Left lung (tissue), 4 donors: ENCODE measurements at regions not wholly inside any gene's neighbourhood (a gene's known extent, or its start where the extent isn't known, plus 50 kb on each side); places are given as distances from the start of the nearest gene placed in this dataset.

Experiments
- ATAC-seq: fragments of 200-7000 bp; cut with Tn5 transposase; one replicate; pipeline ENCODE4 v1.9.1; 2020; ENCODE audit warnings: moderate library complexity
- DNase-seq, 4 donors: peaks; one replicate each; pipeline ENCODE4 v3.0.0-alpha.2; 2013 to 2020
- H3K27ac ChIP-seq, 2 donors: fragments of 200-600 bp; sonication (generic) in 1 of 2; one replicate each; pipeline versions ENCODE4 v1.5.0 to v1.8.0; 2020 to 2021
- H3K27me3 ChIP-seq, 2 donors: fragments of 200-600 bp; sonication (generic) in 1 of 2; one replicate each; pipeline versions ENCODE4 v1.5.0 to v1.8.0; 2020 to 2021
- H3K36me3 ChIP-seq, 2 donors: fragments of 200-600 bp; sonication (generic) in 1 of 2; one replicate each; pipeline versions ENCODE4 v1.5.0 to v1.8.0; 2020 to 2021
- H3K4me1 ChIP-seq, 2 donors: fragments of 200-600 bp; one replicate each; pipeline ENCODE4 v1.8.0; 2021
- H3K4me3 ChIP-seq, 2 donors: fragments of 200-600 bp; sonication (generic) in 1 of 2; one replicate each; pipeline versions ENCODE4 v1.5.0 to v1.8.0; 2020 to 2021; ENCODE audit warnings: mild to moderate bottlenecking in 1 of 2
- H3K9me3 ChIP-seq, 2 donors: fragments of 200-600 bp; sonication (generic) in 1 of 2; one replicate each; pipeline versions ENCODE4 v1.5.0 to v1.8.0; 2020 to 2021
- CTCF ChIP-seq, 2 donors: fragments of 200-600 bp; sonication (generic) in 1 of 2; IDR thresholded peaks; one replicate each; pipeline versions ENCODE4 v1.5.0 to v1.8.0; 2021; ENCODE audit warnings: antibody characterized with exemption in 2 of 2
- intact Hi-C, 2 donors: fragments of 100-400 bp; cut with DNase I; formaldehyde crosslinking; loops; one replicate each; pipeline versions ENCODE4 v1.11.2 to v1.14.2; 2022
- donor health status: DM: no; HTN: yes; CAD: no.
- donor health status: DM: no; HTN: no; CAD: no.

GRCh38 chr2:100222844-100223243, 80.5 kb upstream of the AFF3 start:
- ATAC-seq = peak; percentile 94
- Histone ChIP-seq H3K4me1 (no peaks in the 10 kb centered on the region), H3K4me3 (no peak overlapping the region), H3K27me3 (no peaks in the 10 kb centered on the region), H3K9me3 (no peaks in the 10 kb centered on the region), H3K36me3 (no peaks in the 10 kb centered on the region), H3K27ac (no peak overlapping the region)
- intact Hi-C loops = no loop called here
- TF ChIP-seq CTCF (IDR thresholded peaks at IDR 0.05) = no peak
- peak in 1 of 4 donors; percentile 61 for DNase-seq

- ATAC-seq (no peak), DNase-seq (no peak)
- no peak for TF ChIP-seq CTCF (IDR thresholded peaks at IDR 0.05)
- peaks cover 0 to 16% of the 10 kb centered on the region in 2 donors for H3K4me1 ChIP-seq
- no peaks in the 10 kb centered on the region for H3K36me3 ChIP-seq
- no peak overlapping the region for H3K4me3 ChIP-seq
- H3K9me3 ChIP-seq = no peaks in the 10 kb centered on the region
- intact Hi-C loops = no loop called here
- no peaks in the 10 kb centered on the region for H3K27me3 ChIP-seq
- no peak overlapping the region for H3K27ac ChIP-seq
Observed at GRCh38 chr2:100218552-100218951, 76.2 kb upstream of the AFF3 start.

- no peaks in the 10 kb centered on the region for H3K9me3 ChIP-seq
- H3K27me3 ChIP-seq = no peaks in the 10 kb centered on the region
- no peaks in the 10 kb centered on the region for H3K36me3 ChIP-seq
- no peak overlapping the region for H3K27ac ChIP-seq
- peaks cover 0 to 17% of the 10 kb centered on the region in 2 donors for H3K4me1 ChIP-seq
- no peak for DNase-seq
- intact Hi-C loops = no loop called here
- no peak for ATAC-seq
- no peak for TF ChIP-seq CTCF (IDR thresholded peaks at IDR 0.05)
- H3K4me3 ChIP-seq = no peak overlapping the region
Observed at GRCh38 chr2:100217323-100217722, 74.9 kb upstream of the AFF3 start.

- DNase-seq = no peak
- no peaks in the 10 kb centered on the region for H3K9me3 ChIP-seq
- intact Hi-C loops = no loop called here
- peak; percentile 20 for ATAC-seq
- H3K27me3 ChIP-seq = no peaks in the 10 kb centered on the region
- no peak overlapping the region for H3K4me3 ChIP-seq
- TF ChIP-seq CTCF (IDR thresholded peaks at IDR 0.05) = no peak
- peaks cover 0 to 26% of the 10 kb centered on the region in 2 donors for H3K4me1 ChIP-seq
- no peaks in the 10 kb centered on the region for H3K36me3 ChIP-seq
- no peak overlapping the region for H3K27ac ChIP-seq
Observed at GRCh38 chr2:100216015-100216414, 73.6 kb upstream of the AFF3 start.

- TF ChIP-seq CTCF (IDR thresholded peaks at IDR 0.05) = no peak
- ATAC-seq (peak; percentile 55), DNase-seq (no peak)
- intact Hi-C loops = no loop called here
- peaks cover 0 to 26% of the 10 kb centered on the region in 2 donors for H3K4me1 ChIP-seq
- H3K36me3 ChIP-seq = no peaks in the 10 kb centered on the region
- no peaks in the 10 kb centered on the region for H3K27me3 ChIP-seq
- H3K27ac ChIP-seq = no peak overlapping the region
- no peaks in the 10 kb centered on the region for H3K9me3 ChIP-seq
- no peak overlapping the region for H3K4me3 ChIP-seq
Observed at GRCh38 chr2:100215371-100215770, 73.0 kb upstream of the AFF3 start.
